ENCODE measurements at regions not wholly inside any gene's neighbourhood (a gene's known extent, or its start where the extent isn't known, plus 50 kb on each side); places are given as distances from the start of the nearest gene placed in this dataset.
A peak's percentile ranks its signal among the peaks of the same experiment; 100 is the strongest.

DNA sequence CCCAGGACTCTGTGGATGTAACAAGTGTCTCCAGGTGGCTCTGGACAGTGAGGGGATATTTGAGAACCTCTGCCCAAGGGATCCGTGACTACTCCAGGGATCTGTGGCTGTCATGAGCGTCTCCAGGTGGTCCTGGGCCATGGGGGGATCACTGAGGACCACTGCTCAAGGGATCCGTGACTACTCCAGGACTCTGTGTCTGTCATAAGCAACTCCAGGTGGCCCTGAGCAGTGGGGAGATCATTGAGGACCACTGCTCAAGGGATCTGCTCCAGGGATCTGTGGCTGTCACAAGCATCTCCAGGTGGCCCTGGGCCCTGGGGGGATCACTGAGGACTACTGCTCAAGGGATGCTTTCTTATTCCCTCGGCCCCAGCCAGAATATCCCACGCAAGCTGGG is 133.2 kb upstream of the ADARB2 start:
- intact Hi-C loops (cut with DNase I) = no loop called here
- Histone ChIP-seq H3K36me3 (no peaks in the 10 kb centered on the region), H3K4me3 (no peak overlapping the region), H3K27ac (no peak overlapping the region), H3K9me3 (no peaks in the 10 kb centered on the region), H3K4me1 (no peaks in the 10 kb centered on the region), H3K27me3 (no peaks in the 10 kb centered on the region)
- no peak for DNase-seq
- peak; percentile 27 for ATAC-seq
- TF ChIP-seq, protein P1, sequence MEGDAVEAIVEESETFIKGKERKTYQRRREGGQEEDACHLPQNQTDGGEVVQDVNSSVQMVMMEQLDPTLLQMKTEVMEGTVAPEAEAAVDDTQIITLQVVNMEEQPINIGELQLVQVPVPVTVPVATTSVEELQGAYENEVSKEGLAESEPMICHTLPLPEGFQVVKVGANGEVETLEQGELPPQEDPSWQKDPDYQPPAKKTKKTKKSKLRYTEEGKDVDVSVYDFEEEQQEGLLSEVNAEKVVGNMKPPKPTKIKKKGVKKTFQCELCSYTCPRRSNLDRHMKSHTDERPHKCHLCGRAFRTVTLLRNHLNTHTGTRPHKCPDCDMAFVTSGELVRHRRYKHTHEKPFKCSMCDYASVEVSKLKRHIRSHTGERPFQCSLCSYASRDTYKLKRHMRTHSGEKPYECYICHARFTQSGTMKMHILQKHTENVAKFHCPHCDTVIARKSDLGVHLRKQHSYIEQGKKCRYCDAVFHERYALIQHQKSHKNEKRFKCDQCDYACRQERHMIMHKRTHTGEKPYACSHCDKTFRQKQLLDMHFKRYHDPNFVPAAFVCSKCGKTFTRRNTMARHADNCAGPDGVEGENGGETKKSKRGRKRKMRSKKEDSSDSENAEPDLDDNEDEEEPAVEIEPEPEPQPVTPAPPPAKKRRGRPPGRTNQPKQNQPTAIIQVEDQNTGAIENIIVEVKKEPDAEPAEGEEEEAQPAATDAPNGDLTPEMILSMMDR (IDR thresholded peaks at IDR 0.05) = no peak

DNA sequence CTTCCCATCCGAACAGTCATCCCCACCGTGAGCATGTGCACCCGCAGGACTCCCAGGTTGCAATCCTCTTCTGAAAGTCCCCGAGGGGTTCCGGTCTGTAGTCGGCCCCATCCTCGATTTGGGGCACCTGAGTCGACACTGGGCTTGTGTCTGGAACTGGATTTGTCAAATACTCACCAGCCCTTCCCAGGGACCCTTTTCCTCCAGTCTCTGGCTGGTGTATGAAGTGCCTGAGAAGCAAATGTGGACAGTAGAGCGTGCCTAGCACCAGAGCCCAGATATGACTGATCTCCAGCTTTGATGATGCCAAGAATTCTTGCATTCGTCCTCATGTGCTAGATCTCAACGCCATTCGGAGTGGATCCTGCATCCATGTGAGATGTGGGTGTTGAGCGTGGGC is 132.5 kb upstream of the ADARB2 start:
- Histone ChIP-seq H3K4me1 (no peaks in the 10 kb centered on the region), H3K27me3 (no peaks in the 10 kb centered on the region), H3K4me3 (no peak overlapping the region), H3K27ac (no peak overlapping the region), H3K36me3 (no peaks in the 10 kb centered on the region), H3K9me3 (no peaks in the 10 kb centered on the region)
- ATAC-seq = no peak
- TF ChIP-seq, protein P1 (IDR thresholded peaks at IDR 0.05) = no peak
- no peak for DNase-seq
- intact Hi-C loops (cut with DNase I) = no loop called here

DNA sequence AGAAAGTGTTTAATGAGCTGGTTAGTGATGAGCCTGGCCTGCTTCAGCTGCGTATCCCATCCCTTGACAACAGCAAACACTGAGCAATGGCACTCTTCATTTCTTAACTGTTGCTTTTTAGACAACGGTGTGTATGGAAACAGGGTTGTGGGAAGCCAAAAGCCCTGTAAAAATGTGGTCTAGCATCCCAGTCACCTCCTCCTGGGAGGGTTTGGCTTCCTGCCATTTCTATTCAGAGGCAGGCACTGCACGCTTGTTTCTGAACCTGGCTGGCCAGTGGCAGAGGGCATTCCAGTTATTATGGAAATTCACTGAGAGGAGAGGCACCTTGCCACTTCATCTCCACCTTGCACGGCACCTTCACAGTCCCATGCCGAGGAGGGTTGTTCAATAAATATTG is 123.0 kb upstream of the ADARB2 start:
- no peak overlapping the region for H3K4me3 ChIP-seq
- no peaks in the 10 kb centered on the region for H3K27me3 ChIP-seq
- H3K9me3 ChIP-seq = no peaks in the 10 kb centered on the region
- H3K36me3 ChIP-seq = no peaks in the 10 kb centered on the region
- no peaks in the 10 kb centered on the region for H3K4me1 ChIP-seq
- no peak overlapping the region for H3K27ac ChIP-seq
- intact Hi-C loops (cut with DNase I) = no loop called here
- no peak for ATAC-seq
- TF ChIP-seq, protein P1 (IDR thresholded peaks at IDR 0.05) = no peak
- DNase-seq = no peak

- Histone ChIP-seq H3K4me1 (no peaks in the 10 kb centered on the region), H3K27me3 (no peaks in the 10 kb centered on the region), H3K36me3 (no peaks in the 10 kb centered on the region), H3K9me3 (no peaks in the 10 kb centered on the region), H3K4me3 (no peak overlapping the region), H3K27ac (no peak overlapping the region)
- DNase-seq (no peak), ATAC-seq (no peak)
- TF ChIP-seq, protein P1 (IDR thresholded peaks at IDR 0.05) = no peak
- intact Hi-C loops (cut with DNase I) = no loop called here
These were observed 121.2 kb upstream of the ADARB2 start for GRCh38 chr10:1858547-1858946.

- Histone ChIP-seq H3K36me3 (no peaks in the 10 kb centered on the region), H3K4me1 (no peaks in the 10 kb centered on the region), H3K4me3 (no peak overlapping the region), H3K27ac (no peak overlapping the region), H3K9me3 (no peaks in the 10 kb centered on the region), H3K27me3 (no peaks in the 10 kb centered on the region)
- DNase-seq = no peak
- no peak for ATAC-seq
- TF ChIP-seq, protein P1 (IDR thresholded peaks at IDR 0.05) = no peak
- intact Hi-C loops (cut with DNase I) = no loop called here
These were observed 120.7 kb upstream of the ADARB2 start for GRCh38 chr10:1858048-1858447.

GRCh38 chr10:1855911-1856310 is 118.6 kb upstream of the ADARB2 start:
- intact Hi-C loops (cut with DNase I) = no loop called here
- H3K27ac ChIP-seq = no peak overlapping the region
- ATAC-seq (no peak), DNase-seq (no peak)
- H3K4me3 ChIP-seq = no peak overlapping the region
- no peaks in the 10 kb centered on the region for H3K9me3 ChIP-seq
- no peaks in the 10 kb centered on the region for H3K27me3 ChIP-seq
- TF ChIP-seq, protein P1 (IDR thresholded peaks at IDR 0.05) = no peak
- no peaks in the 10 kb centered on the region for H3K4me1 ChIP-seq
- H3K36me3 ChIP-seq = no peaks in the 10 kb centered on the region

Data from upper lobe of right lung (tissue), 1 donor.